Gastroesophageal sphincter (tissue), 4 donors: ENCODE measurements at regions not wholly inside any gene's neighbourhood (a gene's known extent, or its start where the extent isn't known, plus 50 kb on each side); places are given as distances from the start of the nearest gene placed in this dataset.

ENCODE experiments used
- ATAC-seq: fragments of 150-250 bp; one replicate; pipeline ENCODE4 v1.9.1; 2016; ENCODE audit warnings: mild to moderate bottlenecking, moderate library complexity
- H3K27ac ChIP-seq, 4 donors: fragments of 200-600 bp; sonication (generic) in 3 of 4; 1 replicate in 3 of 4; 2 replicates in 1 of 4; pipeline ENCODE4 v1.5.1; 2016 to 2019
- H3K27me3 ChIP-seq: fragments of 200-600 bp; sonication (generic); one replicate; pipeline ENCODE4 v1.5.1; 2019
- H3K36me3 ChIP-seq, 2 donors: fragments of 200-600 bp; sonication (generic); one replicate each; pipeline ENCODE4 v1.5.1; 2019; ENCODE audit warnings: control low read depth in 1 of 2
- H3K4me1 ChIP-seq, 3 donors: fragments of 200-600 bp; sonication (generic); 1 replicate in 2 of 3; 2 replicates in 1 of 3; pipeline ENCODE4 v1.5.1; 2016 to 2019; ENCODE audit warnings: control low read depth in 2 of 3
- H3K4me3 ChIP-seq, 2 donors: fragments of 200-600 bp; sonication (generic); one replicate each; pipeline ENCODE4 v1.5.1; 2019; ENCODE audit warnings: mild to moderate bottlenecking in 1 of 2, moderate library complexity in 1 of 2
- H3K9me3 ChIP-seq, 3 donors: fragments of 200-600 bp; sonication (generic); one replicate each; pipeline ENCODE4 v1.5.1; 2017 to 2019; ENCODE audit warnings: control low read depth in 2 of 3
- EP300 ChIP-seq: sonication (generic); formaldehyde crosslinking; IDR thresholded peaks from one replicate; pipeline ENCODE4 v1.6.1; 2017; ENCODE audit warnings: antibody characterized with exemption, mild to moderate bottlenecking
- POLR2A ChIP-seq, 2 donors: fragments of 450-650 bp; IDR thresholded peaks; one replicate each; pipeline ENCODE4 v1.6.1; 2017; ENCODE audit warnings: antibody characterized with exemption in 2 of 2, mild to moderate bottlenecking in 2 of 2, moderate library complexity in 1 of 2
- POLR2AphosphoS5 ChIP-seq: sonication (generic); formaldehyde crosslinking; IDR thresholded peaks from one replicate; pipeline ENCODE4 v1.6.1; 2017; ENCODE audit warnings: antibody characterized with exemption
- WGBS, 2 donors: methylation state at CpG; one replicate each; pipeline ENCODE4 v1.1.5; 2018; ENCODE audit warnings: low coverage in 1 of 2; 5-methylcytosine and 5-hydroxymethylcytosine counted together
- TF ChIP-seq, protein P1 (sequence below), 4 experiments: fragments of 200-600 bp in 2 of 4; fragments of 450-650 bp in 2 of 4; sonication (generic) in 1 of 4; IDR thresholded peaks; one replicate each; pipeline ENCODE4 v1.5.1; 2017 to 2019; ENCODE audit warnings: antibody characterized with exemption in 4 of 4, mild to moderate bottlenecking in 2 of 4, moderate library complexity in 2 of 4

DNA sequence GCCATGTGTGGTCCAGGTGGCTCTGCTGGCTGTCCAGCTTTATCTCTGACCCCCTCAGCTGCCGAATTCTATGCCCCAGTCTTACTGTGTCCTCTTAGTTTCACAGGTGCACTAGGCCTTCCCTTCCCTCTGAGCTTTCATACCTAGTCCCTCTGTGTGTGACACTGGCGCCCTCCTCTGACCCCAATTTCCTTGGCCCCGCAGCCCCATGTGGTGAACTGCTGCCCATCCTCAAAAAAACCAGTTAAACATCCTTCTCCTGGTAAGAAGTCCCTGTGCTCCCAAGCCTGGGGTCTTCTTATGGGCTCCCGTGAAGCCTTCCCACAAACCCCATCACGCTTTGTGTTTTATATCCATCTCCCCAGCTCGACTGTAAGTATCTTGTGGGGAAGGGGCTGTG, 93.9 kb upstream of the TSPAN2 start:
- no peaks in the 10 kb centered on the region for H3K36me3 ChIP-seq
- H3K27me3 ChIP-seq: no peaks in the 10 kb centered on the region
- no peak for ATAC-seq
- 73 to 94% methylated on average over 3 to 6 of the region's 6 CpGs for WGBS, 2 donors
- H3K27ac ChIP-seq: no peak overlapping the region
- H3K4me3 ChIP-seq: no peak overlapping the region
- peaks cover 0 to 14% (median 0%) of the 10 kb centered on the region in 3 donors for H3K4me1 ChIP-seq
- TF ChIP-seq POLR2A (IDR thresholded peaks at IDR 0.05): no peak
- TF ChIP-seq EP300: no peak
- TF ChIP-seq POLR2AphosphoS5: no peak
- TF ChIP-seq, protein P1, sequence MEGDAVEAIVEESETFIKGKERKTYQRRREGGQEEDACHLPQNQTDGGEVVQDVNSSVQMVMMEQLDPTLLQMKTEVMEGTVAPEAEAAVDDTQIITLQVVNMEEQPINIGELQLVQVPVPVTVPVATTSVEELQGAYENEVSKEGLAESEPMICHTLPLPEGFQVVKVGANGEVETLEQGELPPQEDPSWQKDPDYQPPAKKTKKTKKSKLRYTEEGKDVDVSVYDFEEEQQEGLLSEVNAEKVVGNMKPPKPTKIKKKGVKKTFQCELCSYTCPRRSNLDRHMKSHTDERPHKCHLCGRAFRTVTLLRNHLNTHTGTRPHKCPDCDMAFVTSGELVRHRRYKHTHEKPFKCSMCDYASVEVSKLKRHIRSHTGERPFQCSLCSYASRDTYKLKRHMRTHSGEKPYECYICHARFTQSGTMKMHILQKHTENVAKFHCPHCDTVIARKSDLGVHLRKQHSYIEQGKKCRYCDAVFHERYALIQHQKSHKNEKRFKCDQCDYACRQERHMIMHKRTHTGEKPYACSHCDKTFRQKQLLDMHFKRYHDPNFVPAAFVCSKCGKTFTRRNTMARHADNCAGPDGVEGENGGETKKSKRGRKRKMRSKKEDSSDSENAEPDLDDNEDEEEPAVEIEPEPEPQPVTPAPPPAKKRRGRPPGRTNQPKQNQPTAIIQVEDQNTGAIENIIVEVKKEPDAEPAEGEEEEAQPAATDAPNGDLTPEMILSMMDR (IDR thresholded peaks at IDR 0.05): no peak
- H3K9me3 ChIP-seq: no peaks in the 10 kb centered on the region

- ATAC-seq: no peak
- 79 to 93% methylated on average over 6 to 7 of the region's 7 CpGs for WGBS, 2 donors
These were observed 92.9 kb upstream of the TSPAN2 start for GRCh38 chr1:115182012-115182715.

DNA sequence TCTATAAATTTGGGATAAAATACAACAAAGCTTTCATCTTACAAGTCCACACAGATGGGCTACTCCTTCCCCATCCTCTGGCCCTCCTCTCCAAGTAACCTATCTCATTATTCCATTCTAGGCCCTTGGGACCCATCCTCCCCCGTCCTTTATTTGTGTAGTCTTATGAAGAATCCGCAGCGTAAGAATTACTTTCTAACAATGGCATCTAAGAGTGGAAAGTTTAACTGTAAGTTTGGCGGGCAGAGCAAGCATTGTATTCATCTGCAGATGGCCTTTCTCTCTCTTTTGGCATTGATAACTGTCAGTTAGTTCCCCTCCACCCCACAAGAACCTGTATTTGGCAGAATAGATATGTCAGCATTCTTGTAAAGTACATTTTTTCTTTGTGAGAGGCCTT, 91.9 kb upstream of the TSPAN2 start:
- no peak overlapping the region for H3K4me3 ChIP-seq
- no peaks in the 10 kb centered on the region for H3K27me3 ChIP-seq
- H3K27ac ChIP-seq: no peak overlapping the region
- no peak for TF ChIP-seq EP300
- no peak for TF ChIP-seq POLR2A (IDR thresholded peaks at IDR 0.05)
- TF ChIP-seq, protein P1 (IDR thresholded peaks at IDR 0.05): no peak
- TF ChIP-seq POLR2AphosphoS5: no peak
- no peaks in the 10 kb centered on the region for H3K9me3 ChIP-seq
- H3K4me1 ChIP-seq: peaks cover 0 to 14% (median 0%) of the 10 kb centered on the region in 3 donors
- ATAC-seq: no peak
- H3K36me3 ChIP-seq: no peaks in the 10 kb centered on the region
- 62 to 86% methylated on average over 2 to 4 of the region's 4 CpGs for WGBS, 2 donors

More at GRCh38 chr1:115182012-115182715, 92.9 kb upstream of the TSPAN2 start:
- no peaks in the 10 kb centered on the region for H3K9me3 ChIP-seq
- TF ChIP-seq EP300: no peak
- no peak for TF ChIP-seq POLR2AphosphoS5
- no peak for TF ChIP-seq POLR2A (IDR thresholded peaks at IDR 0.05)
- TF ChIP-seq, protein P1 (IDR thresholded peaks at IDR 0.05): no peak
- peaks cover 0 to 14% (median 0%) of the 10 kb centered on the region in 3 donors for H3K4me1 ChIP-seq
- H3K27ac ChIP-seq: no peak overlapping the region
- H3K4me3 ChIP-seq: no peak overlapping the region
- no peaks in the 10 kb centered on the region for H3K36me3 ChIP-seq
- no peaks in the 10 kb centered on the region for H3K27me3 ChIP-seq

GRCh38 chr1:115179397-115180079, 90.2 kb upstream of the TSPAN2 start:
- Histone ChIP-seq H3K9me3 (no peaks in the 10 kb centered on the region), H3K4me1 (peaks cover 0 to 12% (median 0%) of the 10 kb centered on the region in 3 donors), H3K27me3 (no peaks in the 10 kb centered on the region), H3K4me3 (no peak overlapping the region), H3K36me3 (no peaks in the 10 kb centered on the region), H3K27ac (no peak overlapping the region)
- TF ChIP-seq, protein P1 (IDR thresholded peaks at IDR 0.05): no peak
- TF ChIP-seq POLR2A (IDR thresholded peaks at IDR 0.05) (no peak), POLR2AphosphoS5 (no peak), EP300 (no peak)
- ATAC-seq: no peak
- 74 to 88% methylated on average over 8 to 9 of the region's 12 CpGs for WGBS, 2 donors

DNA sequence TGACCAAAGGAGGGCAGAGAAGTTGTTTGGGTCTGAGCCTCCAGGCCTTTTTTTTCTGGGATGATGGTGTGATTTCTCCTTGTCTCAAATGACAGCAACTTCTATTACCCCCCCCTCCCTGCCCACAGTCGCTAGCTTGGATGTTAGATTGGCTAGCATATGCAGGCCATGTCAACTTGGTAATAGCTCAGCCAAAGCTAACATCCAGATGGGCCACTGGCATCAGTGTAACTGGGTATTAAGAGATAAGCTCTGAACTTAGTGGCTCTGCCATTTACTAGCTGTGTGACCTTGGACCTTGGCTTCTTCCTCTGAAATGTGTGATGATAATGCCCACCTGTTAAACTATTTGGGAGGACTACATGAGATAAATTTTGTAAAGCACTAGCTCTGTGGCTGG, 86.9 kb upstream of the TSPAN2 start:
- H3K4me1 ChIP-seq: no peaks in the 10 kb centered on the region
- H3K27me3 ChIP-seq: no peaks in the 10 kb centered on the region
- no peak for ATAC-seq
- no peaks in the 10 kb centered on the region for H3K36me3 ChIP-seq
- 67 to 80% methylated on average over 1 of the region's 1 CpG for WGBS, 2 donors
- H3K4me3 ChIP-seq: no peak overlapping the region
- no peak for TF ChIP-seq POLR2AphosphoS5
- no peak overlapping the region for H3K27ac ChIP-seq
- H3K9me3 ChIP-seq: no peaks in the 10 kb centered on the region
